ENCODE measurements at regions not wholly inside any gene's neighbourhood (a gene's known extent, or its start where the extent isn't known, plus 50 kb on each side); places are given as distances from the start of the nearest gene placed in this dataset.

GRCh38 chr17:55843785-55844184 lies 92.9 kb downstream of the PCTP start:
- Mint-ChIP-seq H3K9me3 (ENCODE audit: unreplicated experiment) (no peaks in the 10 kb centered on the region), H3K36me3 (ENCODE audit: unreplicated experiment) (no peaks in the 10 kb centered on the region), H3K4me1 (ENCODE audit: low read depth, unreplicated experiment) (no peaks in the 10 kb centered on the region), H3K4me3 (ENCODE audit: unreplicated experiment) (no peak overlapping the region), H3K27me3 (ENCODE audit: unreplicated experiment) (no peaks in the 10 kb centered on the region), H3K27ac (ENCODE audit: unreplicated experiment) (no peak overlapping the region)
- TF ChIP-seq CTCF (IDR thresholded peaks at IDR 0.05; ENCODE audit: partially characterized antibody, unreplicated experiment): no peak
- no peak for DNase-seq

GRCh38 chr17:55845385-55845784 lies 94.5 kb downstream of the PCTP start:
- peak; percentile 36 for TF ChIP-seq CTCF (IDR thresholded peaks at IDR 0.05; ENCODE audit: partially characterized antibody, unreplicated experiment)
- no peaks in the 10 kb centered on the region for H3K9me3 Mint-ChIP-seq (ENCODE audit: unreplicated experiment)
- peak; percentile 83 for DNase-seq
- H3K4me1 Mint-ChIP-seq (ENCODE audit: low read depth, unreplicated experiment): no peaks in the 10 kb centered on the region
- no peaks in the 10 kb centered on the region for H3K36me3 Mint-ChIP-seq (ENCODE audit: unreplicated experiment)
- peak overlapping the region; percentile 28 for H3K4me3 Mint-ChIP-seq (ENCODE audit: unreplicated experiment)
- no peaks in the 10 kb centered on the region for H3K27me3 Mint-ChIP-seq (ENCODE audit: unreplicated experiment)
- H3K27ac Mint-ChIP-seq (ENCODE audit: unreplicated experiment): no peak overlapping the region

GRCh38 chr17:55846745-55847144 lies 95.9 kb downstream of the PCTP start:
- H3K27ac Mint-ChIP-seq (ENCODE audit: unreplicated experiment): no peak overlapping the region
- no peaks in the 10 kb centered on the region for H3K27me3 Mint-ChIP-seq (ENCODE audit: unreplicated experiment)
- H3K9me3 Mint-ChIP-seq (ENCODE audit: unreplicated experiment): no peaks in the 10 kb centered on the region
- no peaks in the 10 kb centered on the region for H3K4me1 Mint-ChIP-seq (ENCODE audit: low read depth, unreplicated experiment)
- no peak for TF ChIP-seq CTCF (IDR thresholded peaks at IDR 0.05; ENCODE audit: partially characterized antibody, unreplicated experiment)
- no peak for DNase-seq
- no peak overlapping the region for H3K4me3 Mint-ChIP-seq (ENCODE audit: unreplicated experiment)
- no peaks in the 10 kb centered on the region for H3K36me3 Mint-ChIP-seq (ENCODE audit: unreplicated experiment)

GRCh38 chr17:55852734-55853133 lies 101.9 kb downstream of the PCTP start:
- no peak for DNase-seq
- Mint-ChIP-seq H3K4me3 (ENCODE audit: unreplicated experiment) (no peak overlapping the region), H3K36me3 (ENCODE audit: unreplicated experiment) (no peaks in the 10 kb centered on the region), H3K27ac (ENCODE audit: unreplicated experiment) (peak overlapping the region; percentile 28), H3K9me3 (ENCODE audit: unreplicated experiment) (no peaks in the 10 kb centered on the region), H3K27me3 (ENCODE audit: unreplicated experiment) (no peaks in the 10 kb centered on the region), H3K4me1 (ENCODE audit: low read depth, unreplicated experiment) (no peaks in the 10 kb centered on the region)
- TF ChIP-seq CTCF (IDR thresholded peaks at IDR 0.05; ENCODE audit: partially characterized antibody, unreplicated experiment): no peak

- Mint-ChIP-seq H3K9me3 (ENCODE audit: unreplicated experiment) (no peaks in the 10 kb centered on the region), H3K4me3 (ENCODE audit: unreplicated experiment) (no peak overlapping the region), H3K36me3 (ENCODE audit: unreplicated experiment) (no peaks in the 10 kb centered on the region), H3K4me1 (ENCODE audit: low read depth, unreplicated experiment) (no peaks in the 10 kb centered on the region), H3K27me3 (ENCODE audit: unreplicated experiment) (no peaks in the 10 kb centered on the region), H3K27ac (ENCODE audit: unreplicated experiment) (no peak overlapping the region)
- TF ChIP-seq CTCF (IDR thresholded peaks at IDR 0.05; ENCODE audit: partially characterized antibody, unreplicated experiment): no peak
- DNase-seq: no peak
Measured at GRCh38 chr17:55859301-55859795, 108.5 kb downstream of the PCTP start.
